GM12891 (cell line): ENCODE measurements at regions not wholly inside any gene's neighbourhood (a gene's known extent, or its start where the extent isn't known, plus 50 kb on each side); places are given as distances from the start of the nearest gene placed in this dataset.

Experiments used
- POLR2A ChIP-seq: IDR thresholded peaks from 2 replicates; pipeline ENCODE4 v1.6.1; 2011; ENCODE audit warnings: low read depth, low read length, control low read depth
- POLR2AphosphoS5 ChIP-seq: IDR thresholded peaks from 2 replicates; pipeline ENCODE4 v1.6.1; 2011; ENCODE audit warnings: low read depth, low read length, control low read depth
- SPI1 ChIP-seq: IDR thresholded peaks from 2 replicates; pipeline ENCODE4 v1.6.1; 2011; ENCODE audit warnings: low read depth, low read length, control low read depth
- TAF1 ChIP-seq: IDR thresholded peaks from 2 replicates; pipeline ENCODE4 v1.6.1; 2011; ENCODE audit warnings: low read depth, low read length, control low read depth

GRCh38 chr15:58291848-58292247 lies 139.9 kb upstream of the LIPC start:
- TF ChIP-seq TAF1 (no peak), POLR2AphosphoS5 (no peak), POLR2A (no peak), SPI1 (no peak)
